ENCODE measurements at regions not wholly inside any gene's neighbourhood (a gene's known extent, or its start where the extent isn't known, plus 50 kb on each side); places are given as distances from the start of the nearest gene placed in this dataset.
A peak's percentile ranks its signal among the peaks of the same experiment; 100 is the strongest.

GRCh38 chr9:94159069-94159939 is 75.0 kb downstream of the PTPDC1 start:
- DNase-seq (ENCODE audit: low spot score): no peak

GRCh38 chr9:94160594-94161501 is 76.6 kb downstream of the PTPDC1 start:
- no peak for DNase-seq (ENCODE audit: low spot score)

- DNase-seq (ENCODE audit: low spot score): no peak
These were observed 77.4 kb downstream of the PTPDC1 start for GRCh38 chr9:94161673-94162072.

GRCh38 chr9:94164806-94165549 is 80.7 kb downstream of the PTPDC1 start:
- DNase-seq (ENCODE audit: low spot score): no peak

- DNase-seq (ENCODE audit: low spot score): peak; percentile 98
These were observed 81.5 kb downstream of the PTPDC1 start for GRCh38 chr9:94165592-94166235.

- DNase-seq (ENCODE audit: low spot score): peak; percentile 99
These were observed 82.1 kb downstream of the PTPDC1 start for GRCh38 chr9:94166236-94166975.

- DNase-seq (ENCODE audit: low spot score): no peak
These were observed 82.7 kb downstream of the PTPDC1 start for GRCh38 chr9:94166976-94167346.

GRCh38 chr9:94167376-94167890 is 83.2 kb downstream of the PTPDC1 start:
- no peak for DNase-seq (ENCODE audit: low spot score)

GRCh38 chr9:94168203-94169000 is 84.1 kb downstream of the PTPDC1 start:
- DNase-seq (ENCODE audit: low spot score): no peak

GRCh38 chr9:94169968-94170367 is 85.7 kb downstream of the PTPDC1 start:
- no peak for DNase-seq (ENCODE audit: low spot score)

GRCh38 chr9:94173632-94174031 is 85.5 kb upstream of the ZNF169 start:
- DNase-seq (ENCODE audit: low spot score): no peak

- no peak for DNase-seq (ENCODE audit: low spot score)
These were observed 84.9 kb upstream of the ZNF169 start for GRCh38 chr9:94174164-94174563.

GRCh38 chr9:94175669-94176068 is 83.4 kb upstream of the ZNF169 start:
- DNase-seq (ENCODE audit: low spot score): no peak

GRCh38 chr9:94176608-94177007 is 82.5 kb upstream of the ZNF169 start:
- DNase-seq (ENCODE audit: low spot score): no peak

- no peak for DNase-seq (ENCODE audit: low spot score)
These were observed 80.2 kb upstream of the ZNF169 start for GRCh38 chr9:94178927-94179326.

GRCh38 chr9:94181408-94182181 is 77.5 kb upstream of the ZNF169 start:
- no peak for DNase-seq (ENCODE audit: low spot score)

GRCh38 chr9:94182532-94182931 is 76.6 kb upstream of the ZNF169 start:
- DNase-seq (ENCODE audit: low spot score): no peak

- DNase-seq (ENCODE audit: low spot score): no peak
These were observed 75.7 kb upstream of the ZNF169 start for GRCh38 chr9:94183240-94183999.

All from cerebellar cortex (tissue), 1 donor.